Neuronal stem cell (in vitro differentiated cells): ENCODE measurements at regions not wholly inside any gene's neighbourhood (a gene's known extent, or its start where the extent isn't known, plus 50 kb on each side); places are given as distances from the start of the nearest gene placed in this dataset. TPM values are rescaled to one million over a fixed set of nuclear protein-coding genes. Genes with fewer than 3 reads are reported as not detected.

Source experiments
- small RNA-seq: library from polyadenylated mRNA; stranded (forward); fragments of <200 nt; extraction: miRNeasy Mini kit (QIAGEN cat#:217004); gene quantifications from one replicate; pipeline ENCODE3, GENCODE V24; 2013; ENCODE audit not compliant: insufficient read depth

Small RNA genes lying in the stretch of these regions (small RNA-seq; reads per million reads assigned to genes)
- not detected for gene AC010350.1
